ENCODE measurements at regions not wholly inside any gene's neighbourhood (a gene's known extent, or its start where the extent isn't known, plus 50 kb on each side); places are given as distances from the start of the nearest gene placed in this dataset.

DNA sequence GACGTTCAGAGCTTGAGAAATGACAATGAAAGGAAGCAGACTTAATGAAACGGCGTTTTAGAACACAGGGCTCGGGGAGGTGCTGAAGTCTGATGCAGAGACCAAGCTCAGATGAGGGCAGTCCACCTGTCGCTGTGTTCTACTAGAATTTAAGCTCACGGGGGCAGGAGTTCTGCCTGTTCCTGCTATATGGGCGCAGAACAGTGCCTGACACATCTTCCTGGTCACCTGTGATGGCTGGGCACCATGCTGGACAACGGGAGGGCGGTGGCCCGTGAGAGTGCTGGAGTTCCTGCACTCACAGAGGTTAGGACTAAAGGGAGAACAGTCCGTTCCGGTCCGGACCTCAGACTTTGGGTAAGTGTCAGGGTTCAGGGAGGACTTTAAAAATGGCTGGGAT is 130.6 kb downstream of the ERMARD start:
- Histone ChIP-seq H3K9me3 (no peaks in the 10 kb centered on the region), H3K36me3 (ENCODE audit: low read depth, missing control alignments) (no peaks in the 10 kb centered on the region), H3K4me1 (no peaks in the 10 kb centered on the region), H3K27ac (no peak overlapping the region), H3K4me3 (no peak overlapping the region), H3K27me3 (no peaks in the 10 kb centered on the region)
- intact Hi-C loops (cut with DNase I; ENCODE audit: low total_unique reads) = no loop called here
- 74 to 76% methylated on average over 11 to 13 of the region's 13 CpGs for WGBS, 2 donors
- TF ChIP-seq POLR2A (IDR thresholded peaks at IDR 0.05) = no peak
- TF ChIP-seq, protein P1, sequence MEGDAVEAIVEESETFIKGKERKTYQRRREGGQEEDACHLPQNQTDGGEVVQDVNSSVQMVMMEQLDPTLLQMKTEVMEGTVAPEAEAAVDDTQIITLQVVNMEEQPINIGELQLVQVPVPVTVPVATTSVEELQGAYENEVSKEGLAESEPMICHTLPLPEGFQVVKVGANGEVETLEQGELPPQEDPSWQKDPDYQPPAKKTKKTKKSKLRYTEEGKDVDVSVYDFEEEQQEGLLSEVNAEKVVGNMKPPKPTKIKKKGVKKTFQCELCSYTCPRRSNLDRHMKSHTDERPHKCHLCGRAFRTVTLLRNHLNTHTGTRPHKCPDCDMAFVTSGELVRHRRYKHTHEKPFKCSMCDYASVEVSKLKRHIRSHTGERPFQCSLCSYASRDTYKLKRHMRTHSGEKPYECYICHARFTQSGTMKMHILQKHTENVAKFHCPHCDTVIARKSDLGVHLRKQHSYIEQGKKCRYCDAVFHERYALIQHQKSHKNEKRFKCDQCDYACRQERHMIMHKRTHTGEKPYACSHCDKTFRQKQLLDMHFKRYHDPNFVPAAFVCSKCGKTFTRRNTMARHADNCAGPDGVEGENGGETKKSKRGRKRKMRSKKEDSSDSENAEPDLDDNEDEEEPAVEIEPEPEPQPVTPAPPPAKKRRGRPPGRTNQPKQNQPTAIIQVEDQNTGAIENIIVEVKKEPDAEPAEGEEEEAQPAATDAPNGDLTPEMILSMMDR (IDR thresholded peaks at IDR 0.05) = no peak
- DNase-seq = no peak

- H3K9me3 ChIP-seq = no peaks in the 10 kb centered on the region
- 86 to 95% methylated on average over 10 of the region's 10 CpGs for WGBS, 2 donors
- intact Hi-C loops (cut with DNase I; ENCODE audit: low total_unique reads) = no loop called here
- H3K27ac ChIP-seq = no peak overlapping the region
- no peaks in the 10 kb centered on the region for H3K36me3 ChIP-seq (ENCODE audit: low read depth, missing control alignments)
- H3K4me3 ChIP-seq = no peak overlapping the region
- DNase-seq = no peak
- H3K4me1 ChIP-seq = no peaks in the 10 kb centered on the region
- no peaks in the 10 kb centered on the region for H3K27me3 ChIP-seq
- TF ChIP-seq, protein P1 (IDR thresholded peaks at IDR 0.05) = no peak
- no peak for TF ChIP-seq POLR2A (IDR thresholded peaks at IDR 0.05)
Measured at GRCh38 chr6:169881398-169881797, 130.0 kb downstream of the ERMARD start.

GRCh38 chr6:169880516-169880915 is 129.1 kb downstream of the ERMARD start:
- no peaks in the 10 kb centered on the region for H3K4me1 ChIP-seq
- no peak for DNase-seq
- H3K36me3 ChIP-seq (ENCODE audit: low read depth, missing control alignments) = no peaks in the 10 kb centered on the region
- TF ChIP-seq POLR2A (IDR thresholded peaks at IDR 0.05) = no peak
- TF ChIP-seq, protein P1 (IDR thresholded peaks at IDR 0.05) = no peak
- H3K9me3 ChIP-seq = no peaks in the 10 kb centered on the region
- H3K27ac ChIP-seq = no peak overlapping the region
- H3K4me3 ChIP-seq = no peak overlapping the region
- H3K27me3 ChIP-seq = no peaks in the 10 kb centered on the region
- 84 to 88% methylated on average over 6 of the region's 6 CpGs for WGBS, 2 donors
- intact Hi-C loops (cut with DNase I; ENCODE audit: low total_unique reads) = no loop called here

- H3K9me3 ChIP-seq = no peaks in the 10 kb centered on the region
- no peak overlapping the region for H3K27ac ChIP-seq
- no peaks in the 10 kb centered on the region for H3K36me3 ChIP-seq (ENCODE audit: low read depth, missing control alignments)
- WGBS, 2 donors = 94 to 97% methylated on average over 11 of the region's 11 CpGs
- H3K4me1 ChIP-seq = no peaks in the 10 kb centered on the region
- TF ChIP-seq POLR2A (IDR thresholded peaks at IDR 0.05) = no peak
- no peak overlapping the region for H3K4me3 ChIP-seq
- peak; percentile 7 for DNase-seq
- intact Hi-C loops (cut with DNase I; ENCODE audit: low total_unique reads) = no loop called here
- no peaks in the 10 kb centered on the region for H3K27me3 ChIP-seq
Measured at GRCh38 chr6:169869301-169869700, 117.9 kb downstream of the ERMARD start.

- no peak overlapping the region for H3K4me3 ChIP-seq
- no peaks in the 10 kb centered on the region for H3K4me1 ChIP-seq
- TF ChIP-seq, protein P1 (IDR thresholded peaks at IDR 0.05) = no peak
- TF ChIP-seq POLR2A (IDR thresholded peaks at IDR 0.05) = no peak
- no peaks in the 10 kb centered on the region for H3K36me3 ChIP-seq (ENCODE audit: low read depth, missing control alignments)
- 71 to 75% methylated on average over 19 of the region's 19 CpGs for WGBS, 2 donors
- intact Hi-C loops (cut with DNase I; ENCODE audit: low total_unique reads) = no loop called here
- no peak overlapping the region for H3K27ac ChIP-seq
- DNase-seq = peak; percentile 19
- no peaks in the 10 kb centered on the region for H3K9me3 ChIP-seq
- H3K27me3 ChIP-seq = no peaks in the 10 kb centered on the region
Measured at GRCh38 chr6:169868458-169868857, 117.0 kb downstream of the ERMARD start.

All from testis (tissue), 2 donors.